HG02938 (cell line): ENCODE measurements at regions not wholly inside any gene's neighbourhood (a gene's known extent, or its start where the extent isn't known, plus 50 kb on each side); places are given as distances from the start of the nearest gene placed in this dataset.

ENCODE experiments used
- ATAC-seq: cut with Tn5 transposase; IDR thresholded peaks from one replicate; pipeline ENCODE4 v1.9.1; 2021; ENCODE audit warnings: mild to moderate bottlenecking, moderate library complexity; ENCODE audit not compliant: unreplicated experiment

DNA sequence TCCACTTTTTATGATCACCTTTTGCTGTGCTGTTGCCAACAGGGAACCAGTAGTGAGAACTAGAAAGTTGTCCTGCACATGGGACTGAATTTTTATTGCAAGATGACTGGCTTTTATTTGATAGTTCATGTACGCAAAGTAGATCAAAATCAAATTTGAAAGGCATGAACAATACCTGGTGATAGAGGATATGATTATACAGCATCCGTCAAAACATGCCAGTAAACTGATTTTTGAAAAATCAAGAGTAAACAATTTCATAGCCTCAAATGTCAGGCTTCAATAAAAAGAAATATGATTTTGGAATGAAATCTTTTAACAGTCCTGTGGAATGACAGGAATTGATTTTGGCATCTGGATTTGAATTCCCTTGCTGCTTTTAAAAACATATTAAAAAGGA, 219.6 kb upstream of the LRRN1 start:
- no peak for ATAC-seq

DNA sequence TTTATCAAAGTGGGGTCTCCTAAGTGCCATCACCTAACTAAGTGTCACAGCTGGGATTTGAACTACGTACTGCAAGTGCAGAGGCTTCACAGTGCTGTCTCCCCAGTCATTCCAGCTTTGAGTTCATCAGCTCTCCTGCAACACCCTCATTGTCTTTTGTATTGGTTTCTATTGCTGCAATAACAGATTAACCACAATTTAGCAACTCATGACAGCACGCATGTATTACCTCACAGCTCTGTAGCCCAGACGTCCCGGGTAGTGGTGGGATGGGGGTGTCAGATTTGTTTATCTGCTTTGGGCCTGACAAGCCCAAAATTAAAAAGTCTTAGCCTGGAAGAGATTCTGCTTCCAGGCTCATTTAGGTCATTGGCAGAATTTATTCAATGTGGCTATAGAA, 220.5 kb upstream of the LRRN1 start:
- ATAC-seq = no peak

DNA sequence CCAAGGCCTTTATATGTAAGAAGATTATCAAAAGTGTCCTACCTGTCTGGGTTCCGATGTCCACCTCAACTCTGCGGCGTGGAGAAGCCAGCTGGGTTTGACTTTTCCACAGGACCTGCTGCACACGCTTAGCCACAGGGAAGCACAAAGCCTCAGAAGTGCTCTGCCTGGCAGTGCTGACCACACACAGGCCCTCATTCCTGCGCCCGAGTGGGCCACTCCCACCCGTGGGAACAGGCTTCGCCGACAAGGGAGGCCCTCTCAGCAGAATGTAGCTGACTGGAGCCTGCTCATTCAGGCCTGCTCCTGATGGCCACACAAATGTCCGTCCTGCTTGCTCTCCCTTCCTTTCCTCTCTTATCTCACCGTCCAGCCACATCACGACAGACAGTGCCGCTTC, 221.4 kb upstream of the LRRN1 start:
- no peak for ATAC-seq

DNA sequence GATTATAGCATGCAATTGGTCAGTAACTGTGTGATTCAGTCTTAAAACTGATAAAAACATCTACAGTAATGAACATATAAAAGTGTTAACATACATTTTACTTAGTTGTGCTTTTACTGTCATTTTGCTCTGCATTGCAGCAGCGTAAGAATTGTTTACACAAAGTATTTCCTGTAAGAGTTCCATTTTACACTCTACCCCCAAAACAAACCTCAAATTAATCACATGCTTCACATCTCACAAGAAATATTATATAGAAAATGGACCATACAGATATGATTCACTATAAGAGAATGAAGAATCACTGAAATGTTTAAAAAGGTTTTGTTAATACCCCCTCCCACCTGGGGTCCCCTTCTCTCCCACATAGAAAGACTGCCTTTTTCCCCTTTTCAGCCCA, 225.9 kb upstream of the LRRN1 start:
- no peak for ATAC-seq

DNA sequence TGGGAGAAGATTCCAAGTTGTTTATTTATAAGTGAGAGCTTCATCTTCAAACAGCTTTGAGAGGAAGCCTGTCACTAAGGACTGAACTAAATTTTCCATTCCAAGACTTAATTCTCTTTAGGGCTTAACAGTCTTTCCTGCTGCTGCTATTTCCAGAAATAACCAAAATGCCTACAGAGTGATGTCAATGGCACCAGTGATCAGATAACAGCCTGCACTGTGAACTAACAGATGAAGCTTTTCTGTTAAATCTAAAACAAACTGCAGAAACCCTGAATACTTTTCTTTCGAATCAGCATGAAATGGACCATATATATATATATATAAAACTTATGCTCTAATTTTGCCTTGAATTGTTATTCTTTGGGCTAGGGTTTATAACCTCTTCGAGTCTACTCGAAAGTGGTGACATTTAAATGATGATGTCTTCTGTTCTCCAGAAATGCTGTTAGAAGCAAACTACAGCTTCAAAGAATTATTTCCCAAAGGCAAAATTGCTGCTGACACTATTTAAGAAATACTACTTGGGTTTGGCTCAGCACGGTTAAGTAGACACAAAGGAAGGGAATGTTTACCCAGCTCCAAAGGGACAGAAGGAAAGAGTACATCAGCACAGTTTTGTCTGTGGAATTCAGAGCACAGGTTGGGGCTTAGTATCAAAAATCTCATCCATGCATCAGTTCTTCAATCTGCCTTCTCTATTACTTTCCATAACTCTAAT, 238.5 kb upstream of the LRRN1 start:
- no peak for ATAC-seq

DNA sequence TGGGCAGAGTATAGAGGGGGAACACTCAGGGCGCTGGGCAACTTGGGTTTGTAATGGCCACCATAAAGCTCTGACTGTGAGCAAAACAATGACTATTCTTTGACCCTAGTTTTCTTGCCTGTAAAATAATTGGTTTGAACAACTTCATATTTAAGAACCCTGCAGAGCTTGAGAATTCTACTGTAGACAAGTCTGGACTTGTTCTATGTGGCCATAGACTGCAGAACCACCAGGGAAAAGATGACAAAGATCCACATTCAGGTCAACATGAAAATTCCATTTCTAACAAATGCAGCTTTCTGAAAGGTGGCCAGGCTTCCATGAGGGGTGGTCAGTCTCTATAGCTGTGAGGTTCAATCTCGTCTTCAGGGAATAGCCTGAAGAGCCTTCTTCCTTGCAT, 239.4 kb upstream of the LRRN1 start:
- ATAC-seq = no peak

DNA sequence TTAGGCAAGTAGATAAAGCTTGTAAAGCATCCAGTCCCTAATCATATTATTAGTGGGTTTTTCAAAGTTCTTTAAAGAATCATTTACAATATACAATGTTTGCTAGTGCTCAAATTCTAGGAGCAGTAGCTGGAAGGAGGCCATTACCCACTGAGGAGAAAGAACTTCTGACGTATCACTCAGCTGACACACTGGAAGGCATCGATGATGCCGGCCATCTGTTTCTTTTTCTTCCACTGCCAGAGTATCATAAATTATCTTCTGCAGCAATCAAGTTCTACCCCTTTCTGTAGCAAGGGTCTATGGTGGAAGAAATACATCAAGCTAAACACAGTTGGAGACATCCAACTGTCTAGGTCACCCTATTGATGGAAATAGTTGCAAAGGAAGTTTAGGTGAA, 243.2 kb upstream of the LRRN1 start:
- no peak for ATAC-seq

DNA sequence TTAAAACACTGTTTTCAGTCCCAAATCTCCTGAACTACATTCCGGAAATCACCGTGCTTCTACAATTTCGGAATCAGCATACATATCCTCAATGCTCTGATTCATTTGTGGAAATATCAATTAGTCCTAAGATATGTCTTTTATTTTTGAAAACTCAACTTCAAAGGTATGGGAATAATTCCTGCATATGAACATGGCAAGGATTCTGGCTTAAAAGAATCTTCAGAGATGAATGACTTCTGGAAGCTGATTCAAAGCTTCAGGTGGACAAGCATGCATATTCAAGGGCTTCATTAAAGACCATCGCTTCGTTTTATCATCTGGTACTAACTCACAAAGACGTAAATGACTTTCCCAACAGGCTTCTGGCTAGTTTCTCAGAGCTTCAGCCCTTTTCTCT, 246.0 kb upstream of the LRRN1 start:
- ATAC-seq = no peak

DNA sequence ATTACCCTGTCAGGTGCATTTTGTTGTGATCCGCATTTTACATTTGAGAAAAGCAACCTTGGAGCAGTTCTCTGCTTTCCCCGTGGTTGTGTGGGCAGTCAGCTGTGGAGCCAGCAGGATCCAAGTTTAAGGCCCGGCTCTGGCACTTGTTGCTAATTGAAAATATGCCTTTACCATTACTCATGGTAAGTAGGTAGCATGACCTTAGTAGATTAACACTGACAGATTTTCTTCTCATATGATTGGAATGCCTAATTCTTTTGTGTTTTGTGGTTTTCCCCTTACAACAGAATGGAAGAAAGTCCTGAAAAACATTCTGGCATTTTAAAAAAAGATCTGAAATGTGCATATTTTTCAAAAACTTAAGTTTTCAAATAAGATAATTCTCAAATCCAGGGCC, 246.5 kb upstream of the LRRN1 start:
- ATAC-seq = no peak

DNA sequence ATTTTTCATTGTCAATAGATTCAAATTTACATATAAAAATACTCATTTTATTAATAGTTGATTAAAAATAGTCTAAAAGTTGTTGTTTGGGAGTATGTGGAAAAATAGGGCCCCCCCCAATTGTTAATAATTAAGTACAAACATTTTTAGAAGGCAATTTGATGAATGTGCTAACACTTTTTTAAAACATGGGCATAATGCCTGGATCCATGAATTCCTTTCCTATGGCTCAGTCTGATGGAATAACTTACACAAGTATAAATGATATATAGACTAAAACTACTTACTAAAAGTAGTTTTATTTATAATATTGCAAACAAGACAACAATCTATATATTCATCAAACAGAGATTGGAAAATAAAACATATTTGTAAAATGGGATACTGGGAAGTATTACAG, 247.2 kb upstream of the LRRN1 start:
- no peak for ATAC-seq

DNA sequence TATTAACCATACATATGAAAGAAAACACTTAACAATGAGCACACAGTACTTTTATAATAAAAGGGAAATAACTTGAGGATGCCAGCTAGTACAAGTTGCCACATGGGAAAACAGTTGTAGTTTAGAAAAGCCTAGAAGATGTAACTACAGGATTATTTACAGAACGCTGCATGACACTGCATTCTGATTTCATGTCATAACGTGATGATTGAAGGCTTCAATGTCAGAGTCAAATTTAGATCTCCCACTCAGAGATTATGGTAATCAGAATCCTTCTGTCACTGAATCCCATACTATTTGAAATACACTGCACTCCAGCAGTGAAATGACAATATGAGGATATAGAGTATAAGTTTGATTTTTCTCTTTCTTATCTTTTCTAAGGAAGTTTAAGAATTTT, 253.9 kb upstream of the LRRN1 start:
- no peak for ATAC-seq

DNA sequence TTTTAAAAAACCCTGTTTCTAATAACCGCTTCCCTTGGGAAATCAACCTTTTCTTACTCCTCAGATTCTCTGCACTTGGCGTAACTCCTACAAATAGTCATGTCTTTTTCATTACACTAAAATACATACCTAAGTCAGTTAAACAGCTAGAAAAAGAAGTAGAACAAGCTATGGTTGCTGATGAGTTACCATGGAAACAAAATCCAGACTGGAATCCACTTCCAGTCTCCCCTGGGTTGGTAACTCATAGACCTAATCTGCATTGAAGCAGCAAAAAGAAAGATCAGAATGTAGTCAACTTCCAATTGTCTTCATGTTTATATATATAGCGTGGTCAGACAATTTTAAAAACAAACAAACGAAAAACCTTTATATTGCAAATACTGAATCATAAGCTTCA, 260.8 kb upstream of the LRRN1 start:
- ATAC-seq = no peak

DNA sequence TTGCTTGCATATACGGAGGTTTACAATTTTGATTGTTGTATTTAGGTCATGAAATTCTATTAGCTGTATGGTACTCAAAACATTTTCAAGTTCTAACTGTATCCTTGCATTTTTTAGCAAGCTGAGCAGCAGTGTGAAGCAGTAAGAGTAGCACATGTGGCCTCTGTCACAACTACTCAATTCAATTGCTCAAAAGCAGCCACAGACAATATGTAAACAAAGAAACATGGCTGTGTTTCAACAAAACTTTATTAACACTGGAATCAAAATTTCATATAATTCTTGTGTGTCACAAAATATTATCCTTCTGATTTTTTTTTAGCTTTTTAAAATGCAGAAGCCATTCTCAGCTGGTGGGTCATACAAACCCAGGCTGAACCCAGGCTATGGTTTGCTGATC, 266.7 kb upstream of the LRRN1 start:
- ATAC-seq = no peak

DNA sequence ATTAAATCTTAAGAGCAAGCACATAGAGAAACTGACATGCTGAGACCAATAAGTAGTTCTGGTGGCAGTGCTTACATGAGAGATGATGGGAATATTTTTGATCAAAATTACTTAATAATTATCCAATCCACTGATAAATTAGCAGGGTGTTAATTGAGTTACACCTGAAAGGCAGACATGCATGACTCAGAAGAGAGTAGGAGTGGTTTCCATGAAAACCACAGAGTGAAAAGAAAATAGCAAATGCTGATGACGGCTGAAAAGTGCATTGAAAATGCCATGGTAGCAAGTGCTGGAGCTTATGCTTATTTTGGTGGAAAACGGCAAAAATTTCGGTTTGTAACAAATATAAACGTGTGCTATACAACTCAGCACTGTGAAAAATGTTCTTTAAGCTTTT, 267.8 kb upstream of the LRRN1 start:
- ATAC-seq = no peak

DNA sequence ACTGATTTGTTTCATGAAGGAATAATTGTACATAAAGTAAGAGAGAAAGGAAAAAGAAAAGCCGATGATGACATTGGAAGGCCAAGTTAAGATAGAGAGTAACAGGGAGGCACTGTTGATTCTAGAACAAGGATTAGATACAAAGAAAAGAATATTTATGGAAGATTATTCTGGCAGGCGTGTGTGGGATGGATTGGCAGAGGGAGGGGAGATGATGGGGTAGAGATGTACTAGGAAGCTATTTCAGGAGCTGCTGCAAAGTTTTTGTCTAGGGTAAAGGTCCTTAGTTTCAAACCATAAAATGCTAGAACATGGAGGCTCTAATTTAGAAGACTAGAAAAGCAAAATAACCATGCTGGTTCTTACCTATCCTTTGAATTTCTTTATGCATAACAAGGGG, 280.0 kb upstream of the LRRN1 start:
- no peak for ATAC-seq

DNA sequence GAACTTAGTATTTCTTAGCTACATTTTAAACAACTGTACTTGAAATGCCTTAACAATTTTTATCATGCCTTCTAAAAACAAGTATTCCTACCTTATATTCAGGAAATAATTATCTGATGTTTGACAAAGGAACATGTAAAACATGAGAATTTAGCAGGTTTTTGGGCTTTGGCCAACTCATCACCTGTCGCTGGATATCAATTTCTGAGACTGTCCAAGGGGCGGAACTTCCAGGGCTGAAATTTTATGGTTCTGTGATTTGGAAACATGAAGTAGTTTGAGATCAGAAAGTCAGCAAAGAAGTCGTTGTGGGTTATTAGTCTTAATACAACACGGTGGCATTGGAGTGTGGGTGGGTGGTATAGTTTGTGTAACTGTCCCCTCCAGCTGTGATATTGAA, 282.2 kb upstream of the LRRN1 start:
- no peak for ATAC-seq

DNA sequence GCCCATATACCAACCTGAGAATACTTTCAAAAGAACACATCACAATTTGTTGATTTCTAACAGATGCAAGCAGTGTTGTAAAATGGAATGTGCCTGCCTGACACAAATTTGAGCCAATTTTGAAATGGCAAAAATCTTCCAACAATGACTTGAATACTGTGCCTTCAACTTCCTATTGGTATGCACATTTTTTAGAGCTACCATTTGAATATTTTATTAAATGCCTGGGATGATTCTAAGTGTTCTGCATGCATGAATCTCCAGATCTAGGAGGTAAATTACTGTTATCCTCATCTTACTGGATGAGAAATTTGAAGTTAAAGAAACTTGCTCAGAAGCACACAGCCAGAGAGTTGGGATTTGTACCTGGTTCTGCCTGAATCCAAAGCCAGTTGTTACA, 282.8 kb upstream of the LRRN1 start:
- ATAC-seq = no peak

DNA sequence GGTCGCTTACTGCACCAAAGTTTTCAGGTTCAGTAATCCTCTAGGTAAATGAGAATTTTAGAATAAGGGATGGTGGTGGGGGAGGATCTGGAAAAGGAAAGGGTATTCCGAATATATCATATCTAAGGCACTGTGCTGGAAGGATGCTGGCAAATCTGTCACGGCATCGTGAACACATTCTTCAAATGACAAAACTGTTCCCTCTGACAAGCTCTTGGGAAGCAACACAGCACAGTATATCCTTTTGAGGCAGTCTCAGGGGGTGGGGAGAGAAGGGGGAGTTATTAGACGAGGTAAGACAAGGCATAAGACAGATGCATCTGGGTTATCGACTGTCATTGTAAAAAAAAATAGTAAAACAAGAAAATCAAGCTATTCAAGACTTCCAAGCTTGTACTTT, 289.6 kb upstream of the LRRN1 start:
- no peak for ATAC-seq

DNA sequence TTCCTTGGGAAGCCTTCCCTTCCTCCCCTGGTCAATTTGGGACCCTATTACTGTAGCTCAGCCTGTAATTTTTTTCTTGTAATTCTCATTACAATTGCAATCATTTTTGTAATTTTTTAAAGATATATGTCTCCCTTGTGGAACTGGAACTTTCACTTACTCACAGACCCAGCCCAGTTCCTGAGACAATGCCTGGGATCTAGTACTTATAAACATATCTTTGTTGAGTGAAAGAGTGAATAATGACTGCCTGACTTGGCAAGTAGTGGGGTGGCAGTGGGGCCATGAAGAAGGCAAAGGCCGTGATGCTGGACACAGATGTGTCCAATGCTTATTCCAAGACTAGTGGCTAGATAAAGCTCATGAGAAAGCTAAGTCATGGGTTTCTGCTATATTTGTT, 294.5 kb upstream of the LRRN1 start:
- no peak for ATAC-seq

DNA sequence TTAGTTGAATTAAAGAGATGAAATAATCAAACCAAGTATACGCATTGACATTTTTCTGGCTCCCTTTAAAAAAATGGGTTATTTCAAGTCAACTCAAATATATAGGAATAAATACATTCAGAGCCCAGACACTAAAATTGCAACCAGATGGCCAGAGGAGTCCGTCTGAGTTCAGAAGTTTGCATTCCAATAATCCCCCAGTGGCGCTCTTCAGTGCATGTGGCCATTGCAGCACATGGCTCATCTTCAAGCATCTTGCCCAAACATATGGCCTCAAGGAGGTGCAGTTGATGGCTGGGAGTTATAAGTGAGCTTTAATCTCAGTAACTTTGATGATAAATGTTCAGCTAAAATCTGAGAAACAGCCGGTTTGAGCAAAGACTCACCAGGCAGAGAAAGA, 295.8 kb upstream of the LRRN1 start:
- ATAC-seq = no peak

DNA sequence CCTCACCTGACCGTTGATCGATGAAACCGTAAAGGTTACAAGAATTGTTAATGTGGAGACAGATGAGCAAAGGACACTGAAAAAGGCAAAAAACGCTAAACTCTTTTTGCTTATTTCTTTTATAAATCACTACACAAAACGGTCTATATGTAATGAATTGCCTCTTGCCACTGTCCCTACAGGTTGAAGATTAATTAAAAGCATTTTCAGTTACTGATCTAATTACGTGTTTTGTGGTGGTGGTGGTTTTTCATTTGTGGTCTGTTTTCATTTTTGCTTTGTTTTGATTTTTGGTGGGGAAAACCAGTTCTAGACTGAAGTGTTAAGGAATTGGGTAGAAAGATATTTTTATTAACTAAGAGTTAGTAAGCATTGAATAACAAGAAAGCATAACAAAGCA, 299.2 kb upstream of the LRRN1 start:
- no peak for ATAC-seq

DNA sequence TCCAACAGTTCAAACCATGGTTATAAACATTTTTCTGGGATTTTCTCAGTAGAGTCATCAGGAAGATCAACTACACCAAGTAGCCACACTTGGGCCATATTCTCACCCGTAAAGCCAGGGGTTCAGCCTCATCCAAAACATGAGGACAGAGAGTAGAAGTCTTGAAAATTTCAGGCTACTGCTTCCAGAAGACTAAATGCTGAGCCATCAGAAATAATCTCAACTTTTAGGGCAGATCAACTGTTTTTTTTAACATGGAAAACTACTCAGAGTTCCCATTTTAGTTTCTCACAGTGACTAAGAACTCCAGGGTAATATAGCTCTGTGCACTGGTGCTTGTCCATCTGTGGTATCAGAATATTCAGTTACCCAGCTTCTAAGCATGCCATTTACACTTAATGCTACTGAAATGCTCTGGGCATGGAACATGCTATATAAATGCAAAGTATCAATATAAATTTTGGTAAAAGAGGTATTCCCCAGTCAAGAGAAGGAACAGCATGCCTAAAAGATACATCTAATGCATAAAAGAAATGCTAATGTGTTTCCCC, 300.1 kb upstream of the LRRN1 start:
- no peak for ATAC-seq

DNA sequence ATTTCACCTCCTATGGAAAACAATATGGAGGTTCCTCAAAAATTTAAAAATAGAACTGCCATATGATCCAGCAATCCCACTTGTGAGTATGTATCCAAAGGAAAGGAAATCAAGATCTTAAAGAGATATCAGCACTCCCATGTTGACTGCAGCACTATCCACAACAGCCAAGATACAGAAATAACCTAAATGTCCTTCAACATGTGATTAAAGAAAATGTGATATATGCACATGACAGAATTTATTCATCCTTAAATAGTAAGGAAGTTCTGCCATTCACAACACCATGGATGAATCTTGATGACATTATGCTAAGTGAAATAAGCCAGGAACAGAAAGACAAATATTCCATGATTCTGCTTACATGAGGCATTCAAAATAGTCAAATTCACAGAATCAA, 303.6 kb upstream of the LRRN1 start:
- no peak for ATAC-seq
